G401.6 (cell line): ENCODE measurements at regions not wholly inside any gene's neighbourhood (a gene's known extent, or its start where the extent isn't known, plus 50 kb on each side); places are given as distances from the start of the nearest gene placed in this dataset.

Source experiments
- FAIRE-seq: peaks from 2 replicates; lab custom pipeline; 2012; peaks lifted over from hg19 to GRCh38; lab: Jason Lieb, UNC

DNA sequence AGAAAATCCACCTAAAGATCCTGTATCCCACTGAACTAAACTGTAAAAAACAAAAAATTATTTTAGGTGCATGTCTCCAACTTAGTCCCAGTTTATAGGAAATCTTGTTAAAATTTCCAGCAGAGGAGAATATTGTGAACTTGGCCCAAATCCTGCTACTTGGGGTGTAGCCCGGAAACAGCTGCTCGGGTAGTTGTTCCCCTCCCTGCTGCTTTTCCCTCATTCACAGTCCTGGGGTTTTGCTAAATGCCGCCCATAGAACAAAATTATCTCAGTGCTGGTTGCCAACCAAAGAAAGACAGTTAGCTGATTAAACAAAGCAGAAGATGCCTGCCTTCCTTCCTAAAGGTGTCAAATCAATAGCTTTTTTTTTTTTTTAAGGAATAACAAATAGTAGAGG, 330.5 kb upstream of the KLF12 start:
- no peak for FAIRE-seq

DNA sequence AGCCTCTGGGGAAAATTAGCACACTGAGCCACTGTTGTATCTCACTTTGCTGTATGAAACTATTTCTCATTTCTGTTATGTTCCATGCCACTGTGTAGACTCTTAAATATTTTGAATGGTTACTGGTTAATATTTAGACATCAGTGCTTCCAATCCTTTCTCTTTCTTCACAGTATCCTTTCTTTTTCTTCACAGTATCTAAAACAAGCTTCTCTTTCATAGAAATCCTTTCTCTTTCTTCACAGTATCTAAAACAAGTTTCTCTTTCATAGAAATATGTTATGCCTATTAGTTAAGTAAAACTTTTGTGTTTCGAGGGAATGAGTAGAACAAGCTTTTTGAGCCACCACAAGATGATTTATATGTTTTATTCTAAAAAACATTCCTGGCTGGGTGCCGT, 326.8 kb upstream of the KLF12 start:
- no peak for FAIRE-seq

DNA sequence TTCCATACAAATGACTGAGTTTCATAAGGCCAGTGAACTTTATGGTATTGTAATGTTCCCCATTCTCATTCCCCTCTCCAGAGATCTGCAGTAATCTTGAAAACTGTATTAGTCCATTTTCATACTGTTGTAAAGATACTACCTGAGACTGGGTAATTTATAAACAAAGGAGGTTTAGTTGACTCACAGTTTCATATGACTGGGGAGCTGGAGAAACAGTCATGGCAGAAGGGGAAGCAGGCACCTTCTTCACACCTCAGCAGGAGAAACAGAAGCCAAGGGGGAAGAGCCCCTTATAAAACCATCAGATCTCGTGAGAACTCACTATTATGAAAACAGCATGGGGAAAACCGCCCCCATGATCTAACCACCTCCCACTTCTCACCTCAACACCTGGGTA, 318.7 kb upstream of the KLF12 start:
- FAIRE-seq, result no peak

DNA sequence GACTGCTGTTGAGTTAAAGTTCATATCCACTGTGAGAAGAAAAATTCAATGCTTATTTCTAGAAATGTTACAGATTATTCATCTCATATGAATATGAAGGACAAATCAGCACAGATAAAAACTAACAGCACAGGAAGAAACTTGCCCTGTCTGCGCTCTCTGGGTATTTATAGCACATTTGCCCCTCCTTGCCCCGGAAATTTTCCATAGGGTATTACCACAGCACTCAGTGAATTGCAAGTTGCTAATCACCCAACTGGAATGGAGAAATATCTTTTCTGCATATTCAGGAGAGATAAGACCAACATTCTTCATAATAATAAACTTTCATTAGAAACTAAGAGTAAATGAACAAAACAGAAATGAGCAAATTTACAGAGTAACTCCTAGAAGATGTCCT, 318.0 kb upstream of the KLF12 start:
- no peak for FAIRE-seq

DNA sequence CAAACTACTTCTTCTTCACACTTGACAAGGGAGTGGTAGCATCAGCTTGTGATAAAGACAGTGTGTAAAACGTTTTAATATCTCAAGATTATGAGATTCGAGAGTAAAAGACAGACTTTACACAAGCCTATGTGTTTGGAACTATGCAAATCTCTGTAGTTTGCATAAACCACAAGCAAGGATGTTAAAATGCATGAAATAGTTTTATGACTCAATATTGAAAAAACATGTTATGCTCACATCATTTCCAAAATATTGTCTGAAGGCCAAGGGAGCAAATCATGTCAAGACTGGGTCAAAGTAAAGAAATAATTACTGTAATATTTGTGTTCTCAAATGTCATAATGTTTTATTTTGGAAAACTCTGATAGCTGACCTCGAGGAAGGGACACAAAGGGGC, 316.8 kb upstream of the KLF12 start:
- FAIRE-seq, result no peak

DNA sequence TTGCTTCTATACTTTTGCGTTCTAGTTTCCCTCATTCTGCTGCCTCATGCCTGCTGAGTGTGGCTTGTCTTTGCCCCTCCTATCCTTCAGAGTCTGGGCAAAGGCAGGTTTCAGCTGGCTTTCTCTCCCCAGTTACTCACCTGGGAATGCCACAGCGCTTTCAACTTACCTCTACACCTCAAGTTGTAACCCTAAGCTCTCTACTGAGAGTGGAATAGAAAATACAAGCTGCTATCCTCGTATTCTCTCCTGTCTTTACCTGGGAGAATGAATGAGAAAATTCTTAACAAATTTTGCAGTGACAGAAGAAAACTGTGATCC, 316.3 kb upstream of the KLF12 start:
- FAIRE-seq, result no peak

DNA sequence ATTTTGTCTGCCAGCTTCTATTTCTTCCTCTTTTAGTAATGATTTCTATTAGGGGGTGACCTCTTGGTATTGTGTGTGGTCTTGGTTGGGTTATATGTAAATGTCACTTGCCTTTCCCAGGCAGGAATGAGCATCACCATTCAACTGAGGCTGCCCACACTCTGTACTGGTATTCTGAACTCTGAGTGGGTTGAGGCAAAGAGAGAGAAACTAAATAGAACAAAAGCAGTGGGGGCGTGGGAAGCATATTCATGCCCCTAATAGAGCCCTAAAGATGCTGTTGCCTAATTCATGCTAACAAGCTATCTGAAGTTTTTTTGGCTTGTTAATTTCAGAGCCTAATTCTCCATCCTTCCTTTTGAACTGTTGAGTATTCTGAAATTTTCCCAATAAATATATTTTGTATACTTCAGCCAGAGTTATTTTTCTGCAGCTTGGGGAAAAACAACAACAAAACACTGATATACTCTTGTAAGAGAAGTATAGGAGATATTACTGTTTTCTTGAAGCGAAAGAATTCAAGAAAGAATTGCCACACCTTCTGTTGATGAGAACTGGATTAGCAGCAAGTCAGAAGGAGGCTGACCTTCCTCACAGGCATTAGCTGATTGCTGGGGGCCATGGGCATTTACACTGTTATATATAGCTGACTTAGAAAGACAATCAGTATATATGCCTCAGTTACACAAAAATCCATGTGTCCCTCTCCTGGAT, 315.8 kb upstream of the KLF12 start:
- no peak for FAIRE-seq

DNA sequence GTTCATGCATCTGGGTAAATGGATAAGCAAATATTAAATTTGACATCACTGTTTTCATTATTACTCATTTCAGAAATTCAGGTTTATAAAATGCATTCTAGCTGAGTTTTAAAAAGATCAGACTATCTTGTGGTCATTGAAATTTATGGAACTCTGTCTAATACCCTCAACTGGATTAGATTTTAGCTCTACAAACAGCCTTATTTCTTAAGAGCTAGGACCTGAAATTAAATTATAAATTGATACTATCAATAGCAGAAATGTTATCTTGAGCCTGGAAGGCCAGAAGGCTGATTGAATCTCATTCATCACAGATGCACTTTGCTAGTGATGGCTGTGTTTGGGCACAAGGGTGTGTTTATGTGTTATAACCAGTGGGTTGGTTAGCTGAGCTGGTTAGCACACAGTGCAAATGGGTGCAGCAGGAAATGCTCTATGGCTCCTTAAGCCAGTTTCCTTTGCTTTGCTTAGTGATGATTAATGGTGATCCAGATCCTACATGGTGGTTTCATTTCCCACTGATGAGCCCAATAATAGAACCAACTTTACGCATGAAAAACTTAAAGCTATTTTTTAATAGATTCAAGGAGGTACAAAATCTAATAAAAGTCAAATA, 310.8 kb upstream of the KLF12 start:
- FAIRE-seq, result no peak

DNA sequence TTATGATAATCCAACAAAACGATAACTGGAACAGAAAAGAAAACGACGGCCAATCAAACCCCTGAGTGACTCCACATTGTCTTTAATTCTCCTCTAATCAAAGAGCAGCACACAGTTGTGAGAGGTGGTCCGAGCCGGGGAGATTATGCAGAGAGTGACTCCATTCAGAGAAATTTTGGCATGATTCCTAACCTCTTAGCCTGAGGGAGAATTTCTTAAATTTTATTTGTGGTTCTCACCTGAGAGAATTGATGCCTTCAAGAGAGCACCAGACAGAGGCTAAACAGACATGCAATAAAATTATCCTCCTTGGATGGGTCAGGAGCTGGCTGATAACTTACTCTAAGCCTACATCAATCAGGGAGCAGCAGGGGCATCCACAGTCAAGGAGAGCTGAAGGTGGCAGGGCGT, 310.0 kb upstream of the KLF12 start:
- no peak for FAIRE-seq

DNA sequence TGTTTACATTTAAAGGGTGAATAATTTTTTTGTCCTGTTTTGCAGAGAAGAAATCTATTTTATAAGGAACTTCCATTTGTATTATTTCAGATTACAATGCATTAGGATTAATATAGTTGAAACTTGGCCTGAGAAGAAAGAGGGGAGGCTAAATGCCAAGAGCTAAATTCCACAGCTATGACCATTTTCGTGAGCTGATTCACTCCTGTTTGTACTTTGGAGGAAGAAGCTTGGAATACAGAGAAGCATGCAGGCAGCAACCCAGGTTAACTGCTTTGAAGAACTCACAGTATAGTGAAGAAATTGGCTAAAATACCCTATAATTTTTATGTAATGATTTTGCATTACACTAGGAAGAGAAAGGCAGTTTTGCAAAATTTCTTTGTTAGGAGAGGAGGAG, 309.4 kb upstream of the KLF12 start:
- FAIRE-seq, result no peak

DNA sequence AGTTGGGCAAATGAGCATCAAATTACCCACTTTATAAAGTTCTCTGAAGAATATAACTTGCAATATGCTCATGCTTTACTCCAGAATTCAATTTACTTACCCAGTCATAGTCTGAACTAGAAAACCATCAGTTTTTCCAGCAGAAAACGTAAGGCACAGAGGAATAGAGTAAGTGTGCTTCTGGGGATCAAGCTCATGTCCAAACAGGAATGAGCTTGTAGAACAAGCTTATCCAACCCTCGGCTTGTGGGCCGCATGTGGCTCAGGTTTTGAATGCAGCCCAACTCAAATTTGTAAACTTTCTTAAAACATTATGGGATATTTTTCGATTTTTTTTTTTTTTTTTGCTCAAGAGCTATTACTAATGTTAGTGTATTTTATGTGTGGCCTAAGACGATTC, 308.5 kb upstream of the KLF12 start:
- no peak for FAIRE-seq

DNA sequence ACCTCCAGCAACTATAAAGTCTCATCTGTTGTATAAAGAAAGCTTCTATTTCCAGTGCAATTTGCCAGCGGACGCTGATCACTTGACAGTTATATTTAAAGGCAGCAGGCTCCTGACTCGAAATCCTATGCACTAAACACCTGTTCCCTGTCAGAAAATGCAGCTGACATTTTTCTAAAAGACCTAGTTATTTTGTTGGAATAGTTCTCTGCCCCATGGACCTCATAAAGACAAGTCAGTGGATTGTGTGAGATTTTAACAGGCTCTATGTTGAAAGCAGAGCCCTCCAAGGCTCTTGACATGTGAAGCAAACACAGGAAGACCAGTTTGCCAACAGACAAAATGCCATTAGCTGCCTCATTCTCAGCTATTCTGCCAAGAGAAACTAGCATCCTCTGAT, 304.7 kb upstream of the KLF12 start:
- no peak for FAIRE-seq

DNA sequence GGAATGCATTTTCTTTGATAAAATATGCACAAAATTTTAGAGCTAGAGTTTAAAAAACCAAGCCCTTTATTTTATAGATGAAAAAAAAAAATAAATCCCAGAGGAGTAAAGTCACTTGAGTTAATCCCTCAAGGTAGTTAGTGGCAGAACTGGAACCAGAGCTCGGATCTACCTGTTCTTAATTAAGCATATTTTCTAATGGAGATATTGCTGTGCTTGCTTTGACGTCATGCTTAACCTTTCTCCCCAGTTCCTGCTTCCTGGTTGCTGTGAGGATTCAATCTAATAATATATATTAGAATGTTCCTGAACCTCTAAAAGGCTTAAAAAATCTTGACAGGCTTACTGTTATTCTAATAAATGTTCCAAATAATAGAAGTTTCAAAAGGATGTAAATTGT, 300.6 kb upstream of the KLF12 start:
- FAIRE-seq, result no peak

DNA sequence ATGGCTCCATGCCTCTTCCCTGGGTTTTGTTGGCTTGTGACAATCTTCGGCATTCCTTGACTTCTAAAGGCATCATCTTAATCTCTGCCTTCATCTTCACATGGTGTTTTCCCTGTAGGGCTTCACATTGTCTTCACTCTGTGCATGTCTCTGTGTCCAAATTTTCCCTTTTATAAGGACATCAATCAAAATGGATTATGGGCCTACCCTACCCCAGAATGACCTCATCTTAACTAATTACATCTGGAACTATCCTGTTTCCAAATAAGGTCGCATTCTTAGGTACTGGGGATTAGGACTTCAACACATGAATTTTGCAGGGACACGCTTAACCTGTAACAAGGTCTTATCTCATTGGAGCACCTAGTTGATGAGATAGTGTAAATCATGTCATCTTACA, 290.3 kb upstream of the KLF12 start:
- FAIRE-seq, result no peak

DNA sequence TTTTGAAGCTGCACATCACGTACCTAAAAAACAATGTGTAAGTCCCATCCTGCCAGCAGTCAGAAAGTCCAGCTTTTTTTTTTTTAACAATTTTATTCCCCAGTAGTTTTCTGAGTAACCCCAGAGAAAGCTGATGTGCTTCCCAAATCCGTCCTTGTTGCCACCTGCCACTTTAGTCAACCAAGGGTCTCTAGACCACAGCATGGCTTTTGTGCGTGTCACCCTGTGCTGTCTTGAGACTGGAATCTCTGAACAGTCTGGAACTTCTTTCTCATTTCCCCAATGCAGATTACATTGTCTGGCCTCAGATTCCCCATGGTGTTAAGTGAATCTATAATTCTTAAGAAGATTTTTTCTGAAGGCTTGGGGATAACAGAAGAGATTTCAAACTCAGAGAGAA, 289.2 kb upstream of the KLF12 start:
- FAIRE-seq, result no peak

DNA sequence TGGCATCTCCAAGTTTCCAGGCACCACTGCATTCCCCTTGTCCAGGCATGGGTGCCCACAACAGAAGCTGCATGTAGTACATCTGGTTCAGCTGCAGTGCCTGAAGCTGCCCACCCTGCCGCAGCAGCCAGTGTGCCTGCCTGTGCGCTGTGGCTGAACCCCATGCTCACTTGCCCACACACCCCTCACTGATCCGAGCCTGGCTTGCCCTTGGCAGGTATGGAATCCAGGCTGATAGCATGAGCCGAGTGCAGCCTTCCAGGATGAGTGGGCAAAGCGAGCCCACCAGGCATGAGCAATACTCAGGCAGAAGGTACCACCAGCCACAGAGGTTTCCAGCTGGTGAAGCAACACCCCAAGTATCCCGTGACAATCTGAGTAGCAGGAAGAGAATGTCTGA, 280.3 kb upstream of the KLF12 start:
- no peak for FAIRE-seq

DNA sequence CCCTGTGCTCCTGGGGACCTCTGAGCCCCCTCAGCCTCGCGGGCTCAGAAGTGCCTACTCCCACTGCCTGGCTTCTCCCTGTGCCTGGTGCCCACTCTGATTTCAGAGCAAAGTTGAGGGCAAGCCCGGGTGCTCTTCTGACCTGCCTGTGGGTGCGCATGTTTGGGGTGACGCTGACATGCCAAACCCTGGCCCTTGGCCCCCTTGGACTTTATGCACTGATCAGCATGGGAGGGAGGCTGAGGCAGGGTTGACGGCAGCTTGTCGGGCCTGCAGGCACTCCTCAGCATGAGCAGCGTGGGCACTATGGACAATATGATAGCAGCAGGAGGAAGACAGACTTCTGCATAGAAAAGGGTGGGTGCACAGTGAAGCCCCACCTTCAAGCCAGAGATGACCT, 279.3 kb upstream of the KLF12 start:
- no peak for FAIRE-seq

DNA sequence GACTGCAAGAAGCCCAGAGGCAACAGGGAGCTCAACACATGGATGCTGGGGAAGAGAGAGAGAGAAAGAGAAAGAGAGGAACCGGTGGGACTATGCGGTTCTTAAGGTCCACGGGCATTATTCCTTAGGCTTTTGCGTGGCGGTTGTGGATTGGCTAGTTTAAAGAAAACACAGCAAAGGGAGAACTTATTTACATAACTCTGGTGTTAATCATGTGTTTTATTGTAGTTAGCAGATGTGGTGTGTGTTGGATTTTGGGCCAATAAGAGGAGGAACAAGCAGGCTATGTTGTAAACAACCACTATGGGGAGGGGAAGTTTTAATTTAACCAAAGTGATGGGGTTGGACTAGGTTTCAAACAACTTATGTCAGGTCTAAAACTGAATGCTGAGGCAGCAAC, 275.3 kb upstream of the KLF12 start:
- FAIRE-seq, result no peak

DNA sequence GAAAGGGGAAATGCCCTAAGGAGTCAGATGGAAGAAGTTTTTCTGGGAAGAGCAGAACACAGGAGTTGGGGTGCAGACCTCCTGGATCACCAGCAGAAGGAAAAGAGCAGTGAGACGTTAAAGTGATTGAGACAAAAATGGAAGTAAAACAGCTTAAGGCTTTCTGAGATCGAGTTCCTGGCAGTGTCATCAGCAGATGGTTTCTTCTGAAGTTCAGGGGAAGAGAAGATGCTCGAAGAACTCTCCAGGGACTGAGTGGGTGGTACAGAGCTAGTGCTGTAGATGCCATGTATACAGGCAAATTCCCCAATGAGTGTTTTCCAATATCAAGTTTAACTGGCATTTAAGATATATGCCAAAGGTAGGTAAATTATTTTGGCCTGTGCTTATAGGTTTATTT, 272.2 kb upstream of the KLF12 start:
- FAIRE-seq, result no peak

DNA sequence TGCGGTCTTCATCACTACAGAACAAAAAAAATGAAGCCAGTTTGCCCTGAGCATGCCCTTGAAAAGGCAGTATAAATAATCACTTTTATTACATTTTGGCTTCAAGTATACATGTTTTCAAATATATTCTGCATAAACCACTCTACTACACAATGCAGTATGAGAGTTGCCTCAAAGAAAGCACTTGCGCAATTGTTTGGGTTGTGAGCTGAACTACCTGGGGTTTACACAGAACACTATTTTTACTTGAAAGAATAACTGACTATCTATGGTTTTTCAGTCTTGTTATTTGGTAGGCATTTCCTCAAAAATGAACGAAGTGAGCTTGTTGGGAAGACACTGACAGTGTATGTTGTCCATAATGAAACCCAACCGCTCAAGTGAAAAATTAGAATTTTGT, 264.4 kb upstream of the KLF12 start:
- no peak for FAIRE-seq

DNA sequence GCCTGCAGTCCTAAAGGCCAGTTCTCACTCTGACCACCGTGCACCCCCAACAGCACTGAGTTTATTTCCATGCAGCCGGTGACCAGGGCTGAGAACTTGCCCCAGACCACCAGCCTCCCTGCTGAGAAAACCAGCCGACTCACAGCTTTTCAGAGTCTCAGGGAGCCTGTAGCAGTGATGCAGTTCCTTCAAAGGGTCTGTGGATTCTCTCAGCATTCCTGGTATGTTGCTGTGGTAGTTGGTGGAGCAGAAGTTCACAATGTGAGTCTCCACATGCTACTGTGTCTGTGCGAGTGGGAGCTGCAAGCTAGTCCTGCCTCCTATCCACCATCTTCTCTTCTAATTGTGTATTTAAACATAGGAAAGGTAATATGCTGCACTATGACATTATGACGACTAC, 254.9 kb upstream of the KLF12 start:
- FAIRE-seq, result no peak

DNA sequence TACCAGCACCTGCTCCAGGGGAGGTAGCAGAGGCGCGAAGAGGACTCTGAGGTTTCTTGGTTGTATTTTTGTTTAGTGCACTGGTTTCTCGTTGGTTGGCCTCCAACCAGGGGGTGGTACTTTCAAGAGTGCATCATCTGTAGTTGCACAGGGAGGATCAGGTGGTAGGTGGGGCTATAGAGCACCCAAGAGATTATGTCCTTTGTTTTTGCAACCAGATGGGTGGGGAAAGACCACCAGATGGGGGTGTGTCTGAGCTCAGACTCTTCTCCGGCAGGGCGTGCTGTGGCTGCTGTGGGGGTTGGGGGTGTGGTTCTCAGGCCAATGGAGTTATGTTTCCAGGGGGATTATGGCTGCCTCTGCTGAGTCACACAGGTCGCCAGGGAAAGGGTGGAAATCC, 254.4 kb upstream of the KLF12 start:
- FAIRE-seq, result no peak

DNA sequence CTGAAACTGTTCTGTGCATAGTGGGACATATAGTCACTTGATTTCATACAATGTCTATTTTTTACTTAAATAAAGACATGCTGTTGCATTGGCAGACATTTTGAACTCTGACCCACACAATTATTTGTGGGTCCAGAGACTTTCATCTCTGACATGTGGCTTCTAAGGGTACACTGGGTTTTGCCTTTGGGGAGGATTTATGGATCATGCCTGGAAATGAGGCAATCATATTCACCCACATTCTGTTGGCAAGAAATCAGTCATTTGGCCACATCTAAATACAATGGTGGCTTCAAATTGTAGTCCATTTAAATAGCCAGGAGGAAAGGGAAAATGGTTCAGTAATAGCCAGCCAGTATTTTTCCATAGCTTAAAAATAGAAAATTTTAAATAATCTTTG, 238.3 kb upstream of the KLF12 start:
- no peak for FAIRE-seq

DNA sequence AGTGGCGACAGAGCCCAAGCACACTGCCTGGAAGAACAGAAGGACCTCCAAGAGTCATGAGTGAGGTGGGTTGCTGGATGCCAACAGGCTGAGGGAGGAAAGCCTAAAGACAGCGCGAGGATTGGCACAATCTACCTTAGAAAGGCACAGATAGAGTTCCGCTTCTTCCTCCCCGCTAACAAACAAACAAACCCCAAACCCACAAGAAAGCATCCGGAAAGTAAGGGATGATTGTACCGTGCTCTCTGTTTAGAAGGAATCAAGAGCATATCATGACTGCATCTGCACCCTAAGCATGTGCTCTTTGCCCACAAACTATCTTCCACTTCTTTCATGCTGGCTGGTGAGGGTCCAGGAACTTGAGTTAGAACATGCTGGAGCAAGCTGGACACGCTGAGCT, 233.0 kb upstream of the KLF12 start:
- FAIRE-seq, result no peak

DNA sequence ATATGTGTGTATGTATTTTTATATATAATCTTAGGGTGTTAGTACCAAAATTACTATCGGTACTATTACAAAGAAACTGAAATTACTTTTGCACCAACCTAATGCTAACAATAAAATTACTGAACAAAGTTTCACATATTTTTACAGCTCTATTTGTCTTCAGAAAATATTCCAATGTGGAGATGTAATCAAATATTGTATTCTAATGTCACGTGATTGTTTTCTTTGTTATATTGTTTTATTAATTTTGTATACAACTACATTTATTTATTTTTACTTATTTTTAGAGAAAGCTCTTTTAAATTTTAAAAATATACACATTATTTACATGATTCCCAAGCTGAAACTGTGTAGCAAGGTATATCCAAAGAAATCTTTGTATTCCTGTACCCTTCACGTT, 227.1 kb upstream of the KLF12 start:
- FAIRE-seq, result no peak
